ENCODE measurements at regions not wholly inside any gene's neighbourhood (a gene's known extent, or its start where the extent isn't known, plus 50 kb on each side); places are given as distances from the start of the nearest gene placed in this dataset.

DNA sequence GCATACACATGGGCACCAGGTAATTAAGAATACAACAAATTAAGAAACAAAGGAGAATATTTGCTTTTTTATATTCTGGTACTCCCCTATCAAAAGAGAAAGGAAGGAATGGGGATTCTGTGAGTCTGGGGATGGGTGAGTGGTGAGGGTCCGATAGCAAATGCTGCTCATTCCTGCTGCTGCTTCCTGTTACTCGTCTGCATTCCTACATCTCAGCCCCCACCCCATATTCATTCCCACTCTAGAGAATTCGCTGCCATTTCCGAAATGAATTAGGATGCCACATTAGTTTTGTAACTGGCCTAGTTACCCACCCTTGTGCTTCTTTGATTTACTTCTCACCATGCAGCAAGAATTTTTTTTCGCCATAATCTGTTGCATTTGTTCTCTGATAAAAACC is 1905.3 kb upstream of the PIK3C3 start:
- 55% methylated on average over 5 of the region's 5 CpGs for WGBS
- no peaks in the 10 kb centered on the region for H3K9me3 ChIP-seq (ENCODE audit: control insufficient read depth in 4 of 4, low read length in 3 of 4)
- H3K9ac ChIP-seq (ENCODE audit: low read depth in 1 of 2, low read length in 2 of 2): no peak overlapping the region
- no peaks in the 10 kb centered on the region for H3K36me3 ChIP-seq (ENCODE audit: control insufficient read depth in 4 of 4, insufficient read depth in 3 of 4, low read depth in 1 of 4, low read length in 3 of 4)
- TF ChIP-seq EGR1 (IDR thresholded peaks at IDR 0.05; ENCODE audit: low read depth in 2 of 2) (no peak), SP1 (IDR thresholded peaks at IDR 0.05) (no peak), RAD21 (IDR thresholded peaks at IDR 0.05) (no peak), TAF1 (conservative IDR thresholded peaks at IDR 0.05) (no peak), FOXA2 (IDR thresholded peaks at IDR 0.05) (no peak), FOXA1 (IDR thresholded peaks at IDR 0.05) (no peak), GABPA (IDR thresholded peaks at IDR 0.05 in 1 of 2, conservative IDR thresholded peaks at IDR 0.05 in 1 of 2) (no peak), YY1 (IDR thresholded peaks at IDR 0.05) (no peak)
- TF ChIP-seq, protein P1, sequence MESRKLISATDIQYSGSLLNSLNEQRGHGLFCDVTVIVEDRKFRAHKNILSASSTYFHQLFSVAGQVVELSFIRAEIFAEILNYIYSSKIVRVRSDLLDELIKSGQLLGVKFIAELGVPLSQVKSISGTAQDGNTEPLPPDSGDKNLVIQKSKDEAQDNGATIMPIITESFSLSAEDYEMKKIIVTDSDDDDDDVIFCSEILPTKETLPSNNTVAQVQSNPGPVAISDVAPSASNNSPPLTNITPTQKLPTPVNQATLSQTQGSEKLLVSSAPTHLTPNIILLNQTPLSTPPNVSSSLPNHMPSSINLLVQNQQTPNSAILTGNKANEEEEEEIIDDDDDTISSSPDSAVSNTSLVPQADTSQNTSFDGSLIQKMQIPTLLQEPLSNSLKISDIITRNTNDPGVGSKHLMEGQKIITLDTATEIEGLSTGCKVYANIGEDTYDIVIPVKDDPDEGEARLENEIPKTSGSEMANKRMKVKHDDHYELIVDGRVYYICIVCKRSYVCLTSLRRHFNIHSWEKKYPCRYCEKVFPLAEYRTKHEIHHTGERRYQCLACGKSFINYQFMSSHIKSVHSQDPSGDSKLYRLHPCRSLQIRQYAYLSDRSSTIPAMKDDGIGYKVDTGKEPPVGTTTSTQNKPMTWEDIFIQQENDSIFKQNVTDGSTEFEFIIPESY (IDR thresholded peaks at IDR 0.05): no peak
- TF ChIP-seq, protein P2, sequence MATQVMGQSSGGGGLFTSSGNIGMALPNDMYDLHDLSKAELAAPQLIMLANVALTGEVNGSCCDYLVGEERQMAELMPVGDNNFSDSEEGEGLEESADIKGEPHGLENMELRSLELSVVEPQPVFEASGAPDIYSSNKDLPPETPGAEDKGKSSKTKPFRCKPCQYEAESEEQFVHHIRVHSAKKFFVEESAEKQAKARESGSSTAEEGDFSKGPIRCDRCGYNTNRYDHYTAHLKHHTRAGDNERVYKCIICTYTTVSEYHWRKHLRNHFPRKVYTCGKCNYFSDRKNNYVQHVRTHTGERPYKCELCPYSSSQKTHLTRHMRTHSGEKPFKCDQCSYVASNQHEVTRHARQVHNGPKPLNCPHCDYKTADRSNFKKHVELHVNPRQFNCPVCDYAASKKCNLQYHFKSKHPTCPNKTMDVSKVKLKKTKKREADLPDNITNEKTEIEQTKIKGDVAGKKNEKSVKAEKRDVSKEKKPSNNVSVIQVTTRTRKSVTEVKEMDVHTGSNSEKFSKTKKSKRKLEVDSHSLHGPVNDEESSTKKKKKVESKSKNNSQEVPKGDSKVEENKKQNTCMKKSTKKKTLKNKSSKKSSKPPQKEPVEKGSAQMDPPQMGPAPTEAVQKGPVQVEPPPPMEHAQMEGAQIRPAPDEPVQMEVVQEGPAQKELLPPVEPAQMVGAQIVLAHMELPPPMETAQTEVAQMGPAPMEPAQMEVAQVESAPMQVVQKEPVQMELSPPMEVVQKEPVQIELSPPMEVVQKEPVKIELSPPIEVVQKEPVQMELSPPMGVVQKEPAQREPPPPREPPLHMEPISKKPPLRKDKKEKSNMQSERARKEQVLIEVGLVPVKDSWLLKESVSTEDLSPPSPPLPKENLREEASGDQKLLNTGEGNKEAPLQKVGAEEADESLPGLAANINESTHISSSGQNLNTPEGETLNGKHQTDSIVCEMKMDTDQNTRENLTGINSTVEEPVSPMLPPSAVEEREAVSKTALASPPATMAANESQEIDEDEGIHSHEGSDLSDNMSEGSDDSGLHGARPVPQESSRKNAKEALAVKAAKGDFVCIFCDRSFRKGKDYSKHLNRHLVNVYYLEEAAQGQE (IDR thresholded peaks at IDR 0.05): no peak
- TF ChIP-seq, protein P3, sequence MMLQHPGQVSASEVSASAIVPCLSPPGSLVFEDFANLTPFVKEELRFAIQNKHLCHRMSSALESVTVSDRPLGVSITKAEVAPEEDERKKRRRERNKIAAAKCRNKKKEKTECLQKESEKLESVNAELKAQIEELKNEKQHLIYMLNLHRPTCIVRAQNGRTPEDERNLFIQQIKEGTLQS (IDR thresholded peaks at IDR 0.05): no peak
- TF ChIP-seq, protein P4, sequence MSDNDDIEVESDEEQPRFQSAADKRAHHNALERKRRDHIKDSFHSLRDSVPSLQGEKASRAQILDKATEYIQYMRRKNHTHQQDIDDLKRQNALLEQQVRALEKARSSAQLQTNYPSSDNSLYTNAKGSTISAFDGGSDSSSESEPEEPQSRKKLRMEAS (IDR thresholded peaks at IDR 0.05): no peak
- DNase-seq (ENCODE audit: low spot score): no peak
- H3K4me3 ChIP-seq (ENCODE audit: low read depth in 1 of 3, low read length in 3 of 3): no peak overlapping the region
- H3K27me3 ChIP-seq (ENCODE audit: control insufficient read depth in 4 of 4, insufficient read depth in 4 of 4, low read length in 3 of 4): no peaks in the 10 kb centered on the region
- H3K27ac ChIP-seq (ENCODE audit: low read depth in 1 of 2, low read length in 2 of 2): no peak overlapping the region
- H3K4me1 ChIP-seq (ENCODE audit: control insufficient read depth in 4 of 4, insufficient read depth in 4 of 4, low read length in 3 of 4): no peaks in the 10 kb centered on the region

DNA sequence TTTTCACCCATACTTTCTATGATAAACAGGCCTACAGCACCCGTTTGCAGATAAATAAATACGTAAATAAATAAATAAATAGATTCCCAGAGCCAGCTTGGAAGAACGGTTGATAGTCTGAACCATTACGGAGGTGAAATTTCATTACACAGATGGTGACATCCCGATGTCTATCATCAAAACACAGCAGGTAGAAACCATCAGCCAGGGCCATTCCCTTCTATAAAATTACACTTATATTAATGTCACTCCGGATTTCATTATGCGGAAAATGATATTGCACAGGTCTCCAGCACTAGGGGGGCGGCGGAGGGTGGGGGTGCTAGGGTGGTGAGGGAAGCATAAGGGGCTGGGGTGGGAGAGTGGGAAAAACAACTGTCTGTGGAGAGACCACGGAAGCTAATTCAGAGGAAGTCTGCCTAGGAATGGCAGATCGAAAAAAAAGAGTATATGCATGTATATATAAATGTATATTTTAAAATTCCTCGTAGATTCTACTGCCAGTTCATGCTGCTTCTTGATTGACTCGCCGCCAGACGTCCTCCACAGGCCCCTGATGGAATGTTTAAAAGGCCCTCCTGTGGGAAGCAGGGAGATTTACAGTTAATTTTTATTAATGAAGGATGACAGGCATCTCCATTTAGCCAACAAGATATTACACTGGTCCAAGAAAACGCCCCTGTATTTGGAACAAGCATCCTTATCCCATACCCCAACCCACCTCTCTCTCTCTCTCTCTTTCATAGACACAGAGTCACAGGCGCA is 1906.0 kb upstream of the PIK3C3 start:
- H3K27me3 ChIP-seq (ENCODE audit: control insufficient read depth in 4 of 4, insufficient read depth in 4 of 4, low read length in 3 of 4): no peaks in the 10 kb centered on the region
- WGBS: 75% methylated on average over 17 of the region's 17 CpGs
- TF ChIP-seq HNF4A (conservative IDR thresholded peaks at IDR 0.05) (no peak), FOXA2 (IDR thresholded peaks at IDR 0.05) (no peak), HNF4G (IDR thresholded peaks at IDR 0.05) (no peak), EGR1 (IDR thresholded peaks at IDR 0.05; ENCODE audit: low read depth in 2 of 2) (no peak), GABPA (IDR thresholded peaks at IDR 0.05 in 1 of 2, conservative IDR thresholded peaks at IDR 0.05 in 1 of 2) (no peak), RAD21 (IDR thresholded peaks at IDR 0.05) (no peak), FOXA1 (IDR thresholded peaks at IDR 0.05) (no peak)
- TF ChIP-seq, protein P4 (IDR thresholded peaks at IDR 0.05): no peak
- TF ChIP-seq, protein P2 (IDR thresholded peaks at IDR 0.05): no peak
- TF ChIP-seq, protein P5, sequence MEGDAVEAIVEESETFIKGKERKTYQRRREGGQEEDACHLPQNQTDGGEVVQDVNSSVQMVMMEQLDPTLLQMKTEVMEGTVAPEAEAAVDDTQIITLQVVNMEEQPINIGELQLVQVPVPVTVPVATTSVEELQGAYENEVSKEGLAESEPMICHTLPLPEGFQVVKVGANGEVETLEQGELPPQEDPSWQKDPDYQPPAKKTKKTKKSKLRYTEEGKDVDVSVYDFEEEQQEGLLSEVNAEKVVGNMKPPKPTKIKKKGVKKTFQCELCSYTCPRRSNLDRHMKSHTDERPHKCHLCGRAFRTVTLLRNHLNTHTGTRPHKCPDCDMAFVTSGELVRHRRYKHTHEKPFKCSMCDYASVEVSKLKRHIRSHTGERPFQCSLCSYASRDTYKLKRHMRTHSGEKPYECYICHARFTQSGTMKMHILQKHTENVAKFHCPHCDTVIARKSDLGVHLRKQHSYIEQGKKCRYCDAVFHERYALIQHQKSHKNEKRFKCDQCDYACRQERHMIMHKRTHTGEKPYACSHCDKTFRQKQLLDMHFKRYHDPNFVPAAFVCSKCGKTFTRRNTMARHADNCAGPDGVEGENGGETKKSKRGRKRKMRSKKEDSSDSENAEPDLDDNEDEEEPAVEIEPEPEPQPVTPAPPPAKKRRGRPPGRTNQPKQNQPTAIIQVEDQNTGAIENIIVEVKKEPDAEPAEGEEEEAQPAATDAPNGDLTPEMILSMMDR (IDR thresholded peaks at IDR 0.05; ENCODE audit: low read depth, low read length, missing input control): no peak
- TF ChIP-seq, protein P1 (IDR thresholded peaks at IDR 0.05): no peak
- TF ChIP-seq, protein P3 (IDR thresholded peaks at IDR 0.05): no peak

More for the DNA sequence above, 1906.0 kb upstream of the PIK3C3 start:
- H3K9me3 ChIP-seq (ENCODE audit: control insufficient read depth in 4 of 4, low read length in 3 of 4): no peaks in the 10 kb centered on the region
- H3K9ac ChIP-seq (ENCODE audit: low read depth in 1 of 2, low read length in 2 of 2): no peak overlapping the region
- H3K4me3 ChIP-seq (ENCODE audit: low read depth in 1 of 3, low read length in 3 of 3): no peak overlapping the region
- no peaks in the 10 kb centered on the region for H3K36me3 ChIP-seq (ENCODE audit: control insufficient read depth in 4 of 4, insufficient read depth in 3 of 4, low read depth in 1 of 4, low read length in 3 of 4)
- no peak overlapping the region for H3K27ac ChIP-seq (ENCODE audit: low read depth in 1 of 2, low read length in 2 of 2)
- no peak for DNase-seq (ENCODE audit: low spot score)
- no peaks in the 10 kb centered on the region for H3K4me1 ChIP-seq (ENCODE audit: control insufficient read depth in 4 of 4, insufficient read depth in 4 of 4, low read length in 3 of 4)

Data from liver (tissue), 8 donors.